HG02623 (cell line): ENCODE measurements at regions not wholly inside any gene's neighbourhood (a gene's known extent, or its start where the extent isn't known, plus 50 kb on each side); places are given as distances from the start of the nearest gene placed in this dataset.
"Not testable (repeated sequence)": the region's sequence is repeated elsewhere in the genome, so short reads cannot be mapped to it uniquely, and the experiment has no call there.

Experiments used
- ATAC-seq: cut with Tn5 transposase; IDR thresholded peaks from one replicate; pipeline ENCODE4 v1.9.1; 2021; ENCODE audit warnings: moderate library complexity; ENCODE audit not compliant: unreplicated experiment

DNA sequence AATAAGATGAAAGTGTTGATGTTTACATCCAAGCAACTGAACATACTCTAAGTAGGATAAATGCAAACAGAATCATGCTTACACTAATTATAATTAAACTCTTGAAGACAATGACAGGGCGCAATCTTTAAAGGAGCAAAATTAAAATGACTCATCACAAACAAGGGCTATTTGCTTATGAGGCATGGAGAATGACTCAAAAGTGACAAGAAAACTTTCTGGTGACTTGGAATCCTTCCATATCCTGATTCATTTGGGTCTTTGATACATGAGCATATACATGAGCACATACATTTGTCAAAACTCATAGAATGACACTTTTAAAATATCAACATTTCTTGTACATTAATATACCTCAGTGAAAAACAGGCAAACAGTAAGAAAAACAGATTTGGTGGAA is 1632.3 kb downstream of the KCNT2 start:
- ATAC-seq, result no peak

DNA sequence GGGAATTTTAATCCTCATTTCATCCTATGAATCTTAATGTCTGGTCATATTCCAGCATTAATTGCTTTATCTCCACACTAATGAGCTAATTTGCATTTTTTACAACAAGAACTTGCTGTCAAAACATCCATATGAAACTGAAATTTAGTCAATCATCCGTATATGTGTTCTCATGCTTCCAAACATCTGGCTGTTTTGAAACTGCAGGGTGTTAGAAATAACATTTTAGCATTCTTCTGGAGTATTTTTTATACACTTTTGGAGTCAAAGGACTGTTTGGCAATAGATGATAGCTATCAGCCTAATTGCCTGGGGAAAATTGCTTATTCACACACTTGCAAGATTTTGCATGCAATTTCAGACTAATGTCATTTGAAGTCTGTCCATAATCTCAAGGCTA is 1639.3 kb downstream of the KCNT2 start:
- no peak for ATAC-seq

- ATAC-seq, result no peak
Observed at GRCh38 chr1:194959795-194960194, 1648.4 kb downstream of the KCNT2 start.

- ATAC-seq, result no peak
Observed at GRCh38 chr1:194952171-194952570, 1656.1 kb downstream of the KCNT2 start.

DNA sequence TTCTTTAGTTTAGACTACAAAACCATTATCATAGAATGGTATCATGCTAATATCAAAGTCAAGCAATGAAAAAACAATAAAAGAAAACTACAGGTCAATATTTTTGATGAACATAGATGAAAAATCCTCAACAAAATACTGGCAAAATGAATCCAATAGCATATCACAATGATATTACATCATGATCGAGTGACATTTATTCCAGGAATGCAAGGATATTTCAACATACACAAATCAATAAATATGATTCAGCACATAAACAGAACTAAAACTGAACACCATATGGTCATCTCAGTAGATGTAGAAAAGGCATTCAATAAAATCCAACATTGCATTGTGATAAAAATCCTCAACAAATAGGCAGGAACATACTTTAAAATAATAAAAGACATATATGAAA is 1657.7 kb downstream of the KCNT2 start:
- no peak for ATAC-seq

GRCh38 chr1:194940336-194941030 is 1667.8 kb downstream of the KCNT2 start:
- ATAC-seq, result no peak

- ATAC-seq, result no peak
Observed at GRCh38 chr1:194935864-194936263, 1672.4 kb downstream of the KCNT2 start.

DNA sequence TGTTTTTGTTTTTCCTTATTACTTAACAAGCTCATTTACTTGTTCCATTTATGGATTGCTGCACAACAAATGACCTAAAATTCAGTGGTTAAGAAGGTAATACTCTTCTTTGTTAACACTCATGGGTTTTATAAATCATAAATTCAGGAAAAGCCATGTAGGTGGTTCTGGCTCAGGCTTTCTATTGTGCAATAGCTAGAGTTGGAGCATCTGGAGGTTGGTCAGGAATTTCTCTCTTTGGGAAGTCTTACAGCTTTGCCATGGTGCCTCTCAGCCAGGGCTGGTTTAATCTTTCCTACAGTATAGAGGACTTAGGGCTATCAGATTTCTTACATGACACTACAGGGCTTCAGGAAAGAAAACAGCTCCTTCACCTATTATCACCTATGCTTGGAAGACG is 1677.1 kb downstream of the KCNT2 start:
- no peak for ATAC-seq

GRCh38 chr1:194930132-194930531 is 1678.1 kb downstream of the KCNT2 start:
- no peak for ATAC-seq

DNA sequence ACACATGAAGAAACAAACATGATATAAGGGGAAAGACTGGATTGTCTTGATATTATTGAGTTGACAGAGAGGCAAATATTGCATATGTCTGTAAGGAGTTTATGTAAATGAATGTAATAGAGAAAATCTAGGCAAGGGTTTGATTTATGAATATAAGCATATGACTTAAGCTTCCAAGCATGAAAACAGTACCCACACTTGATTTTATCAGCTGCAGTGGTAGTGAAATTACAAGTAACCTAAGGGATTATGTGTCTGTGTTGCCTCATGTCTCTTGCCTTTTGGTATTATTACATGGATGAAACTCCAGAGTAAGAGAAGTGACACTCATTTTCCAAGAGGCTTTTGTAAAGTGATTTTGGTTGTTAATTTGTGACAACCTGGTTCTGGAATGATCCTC is 1678.9 kb downstream of the KCNT2 start:
- no peak for ATAC-seq

GRCh38 chr1:194919146-194919545 is 1689.1 kb downstream of the KCNT2 start:
- ATAC-seq, result no peak

GRCh38 chr1:194917769-194918168 is 1690.5 kb downstream of the KCNT2 start:
- ATAC-seq, result no peak

GRCh38 chr1:194908643-194909042 is 1699.6 kb downstream of the KCNT2 start:
- ATAC-seq, result no peak

DNA sequence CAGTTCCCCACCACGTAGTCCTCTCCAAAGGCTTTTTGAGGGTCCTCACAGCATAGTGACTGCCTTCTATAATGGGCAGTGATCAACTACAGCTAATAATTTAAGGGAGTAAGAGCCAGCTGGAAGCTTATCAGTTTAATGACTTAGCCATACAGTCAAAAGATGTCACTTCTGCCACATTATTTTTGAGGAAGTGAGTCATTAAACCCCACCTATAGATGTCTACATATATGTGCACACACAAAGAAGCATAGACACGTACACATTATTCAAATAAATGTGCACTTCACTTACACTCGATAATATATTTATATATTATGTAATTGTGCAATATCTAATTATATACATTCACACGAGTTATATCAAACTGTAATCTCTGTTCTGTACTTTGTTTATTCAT is 1704.7 kb downstream of the KCNT2 start:
- ATAC-seq, result no peak

DNA sequence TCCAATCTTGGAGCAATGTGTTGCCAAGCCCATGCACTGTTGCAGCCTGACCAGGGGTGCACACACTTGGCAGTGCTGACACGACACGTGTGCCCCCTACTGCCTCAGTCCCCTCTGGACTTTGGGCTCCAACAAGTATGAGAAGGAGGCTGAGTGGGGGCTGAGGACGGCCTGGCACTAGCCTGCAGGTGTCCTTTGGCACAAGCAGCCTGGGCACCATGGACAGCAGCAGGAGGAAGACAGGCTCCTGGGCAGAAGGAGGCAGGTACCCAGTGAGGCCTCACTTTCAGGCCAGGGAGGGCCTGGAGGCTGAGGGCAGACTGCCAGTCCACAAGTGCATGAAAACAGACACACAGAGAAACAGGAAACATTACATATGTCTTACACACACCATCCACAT is 1702.9 kb upstream of the B3GALT2 start:
- ATAC-seq, result no peak

- no peak for ATAC-seq
Observed at GRCh38 chr1:194870860-194871259, 1684.4 kb upstream of the B3GALT2 start.

- ATAC-seq, result no peak
Observed at GRCh38 chr1:194866153-194866552, 1679.7 kb upstream of the B3GALT2 start.

DNA sequence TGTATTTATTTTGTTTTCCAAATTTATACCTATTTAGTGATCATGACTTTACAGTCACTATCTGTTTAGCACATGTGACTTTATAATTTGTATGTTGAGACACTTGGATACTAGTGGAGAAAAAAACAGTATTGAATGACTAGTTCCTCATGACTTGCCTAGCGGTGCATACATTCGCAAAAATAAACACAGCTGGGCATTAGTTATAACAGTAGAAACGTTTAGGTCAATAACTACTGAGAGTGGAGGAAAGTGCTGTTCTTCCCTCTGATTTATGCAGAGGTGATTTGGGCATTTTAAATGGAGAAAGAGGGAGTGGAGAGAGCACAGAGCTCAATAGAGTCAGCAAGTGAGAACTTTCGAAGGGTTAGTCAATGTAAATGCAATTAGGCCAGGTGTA is 1679.0 kb upstream of the B3GALT2 start:
- ATAC-seq, result no peak

DNA sequence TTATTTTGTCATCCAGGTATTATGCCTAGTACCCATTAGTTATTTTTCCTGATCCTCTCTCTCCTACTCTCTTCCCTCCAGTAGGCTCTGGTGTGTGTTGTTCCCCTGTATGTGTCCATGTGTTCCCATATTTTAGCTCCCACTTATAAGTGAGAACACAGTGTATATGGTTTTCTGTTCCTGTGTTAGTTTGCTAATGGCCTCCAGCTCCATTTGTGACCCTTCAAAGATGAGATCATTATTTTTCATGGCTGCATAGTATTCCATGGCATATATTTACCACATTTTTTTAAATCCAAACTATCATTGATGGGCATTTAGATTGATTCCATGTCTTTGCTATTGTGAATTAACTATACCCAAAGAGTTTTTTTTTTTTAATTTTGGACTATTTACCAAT is 1675.7 kb upstream of the B3GALT2 start:
- no peak for ATAC-seq

GRCh38 chr1:194860248-194861201 is 1674.1 kb upstream of the B3GALT2 start:
- no peak for ATAC-seq

GRCh38 chr1:194859481-194860154 is 1673.2 kb upstream of the B3GALT2 start:
- not testable (repeated sequence) for ATAC-seq
